H1 (cell line): ENCODE measurements at regions not wholly inside any gene's neighbourhood (a gene's known extent, or its start where the extent isn't known, plus 50 kb on each side); places are given as distances from the start of the nearest gene placed in this dataset.

Experiments used
- CTCF ChIA-PET: fragments of 300-600 bp; sonication (Branson Sonifier 250); formaldehyde crosslinking; loops from one replicate; lab custom pipeline; 2021; ENCODE audit not compliant: partially characterized antibody; lab: Charles Lee
- POLR2A ChIA-PET: fragments of 300-600 bp; sonication (Branson Sonifier 250); formaldehyde crosslinking; loops from one replicate; lab custom pipeline; 2021; ENCODE audit warnings: inconsistent platforms; ENCODE audit not compliant: partially characterized antibody; lab: Charles Lee
- DNase-seq, 2 experiments: peaks; one replicate each; pipeline versions ENCODE4 v3.0.0 to v3.0.0-alpha.2; 2010 to 2022; ENCODE audit warnings: low spot score in 2 of 2, low read depth in 1 of 2, mixed read lengths in 1 of 2
- FAIRE-seq: peaks from 2 replicates; lab custom pipeline; 2011; peaks lifted over from hg19 to GRCh38; lab: Jason Lieb, UNC
- H2AFZ ChIP-seq: 2 replicates; pipeline ENCODE4 v1.8.1; 2012; ENCODE audit warnings: low read length, inconsistent platforms
- H2AK5ac ChIP-seq: 2 replicates; pipeline ENCODE4 v1.6.1; 2013; ENCODE audit warnings: low read depth, low read length
- H2BK120ac ChIP-seq: replicated peaks from 2 replicates; pipeline ENCODE3; 2013; ENCODE audit warnings: low read depth, low read length, inconsistent platforms
- H2BK12ac ChIP-seq: 2 replicates; pipeline ENCODE4 v1.6.1; 2013; ENCODE audit warnings: low read depth, low read length
- H2BK15ac ChIP-seq: 2 replicates; pipeline ENCODE4 v1.6.1; 2013; ENCODE audit warnings: low read length
- H2BK20ac ChIP-seq: 2 replicates; pipeline ENCODE4 v1.6.1; 2013; ENCODE audit warnings: low read length
- H2BK5ac ChIP-seq: 2 replicates; pipeline ENCODE4 v1.6.1; 2013; ENCODE audit warnings: low read depth, low read length
- H3K14ac ChIP-seq: 2 replicates; pipeline ENCODE4 v1.6.1; 2013; ENCODE audit warnings: inconsistent platforms; ENCODE audit not compliant: insufficient read length
- H3K18ac ChIP-seq: 2 replicates; pipeline ENCODE4 v1.6.1; 2013; ENCODE audit warnings: low read length; ENCODE audit errors: extremely low read depth
- H3K23ac ChIP-seq: 2 replicates; pipeline ENCODE4 v1.6.1; 2013; ENCODE audit warnings: inconsistent platforms; ENCODE audit not compliant: insufficient read length
- H3K23me2 ChIP-seq: 2 replicates; pipeline ENCODE4 v1.6.1; 2013; ENCODE audit warnings: low read depth, low read length
- H3K27ac ChIP-seq: 2 replicates; pipeline ENCODE4 v1.6.1; 2011; ENCODE audit warnings: low read depth, low read length, inconsistent platforms
- H3K27me3 ChIP-seq, 4 experiments: replicated peaks in 1 of 4; 1 replicate in 1 of 4; 2 replicates in 3 of 4; pipeline versions ENCODE4 v1.6.1 to v1.8.1; 2011 to 2013; ENCODE audit warnings: low read length in 3 of 4, mild to moderate bottlenecking in 3 of 4, inconsistent platforms in 2 of 4, mixed read lengths in 2 of 4, moderate library complexity in 1 of 4; ENCODE audit not compliant: control insufficient read depth in 3 of 4, insufficient read depth in 3 of 4; ENCODE audit errors: extremely low read depth in 1 of 4
- H3K36me3 ChIP-seq, 4 experiments: 2 replicates each; pipeline versions ENCODE4 v1.6.1 to v1.8.1; 2011 to 2013; ENCODE audit warnings: mild to moderate bottlenecking in 4 of 4, low read length in 3 of 4, moderate library complexity in 2 of 4, control low read depth in 1 of 4, inconsistent platforms in 1 of 4; ENCODE audit not compliant: insufficient read depth in 4 of 4, control insufficient read depth in 2 of 4
- H3K4ac ChIP-seq: replicated peaks from 2 replicates; pipeline ENCODE3; 2013; ENCODE audit warnings: low read length, low read depth, mixed read lengths, inconsistent platforms; ENCODE audit not compliant: insufficient read length
- H3K4me1 ChIP-seq, 4 experiments: replicated peaks in 1 of 4; 1 replicate in 1 of 4; 2 replicates in 3 of 4; pipeline versions ENCODE4 v1.6.1 to v1.8.1; 2011 to 2013; ENCODE audit warnings: low read length in 3 of 4, inconsistent platforms in 2 of 4, mixed read lengths in 1 of 4; ENCODE audit not compliant: insufficient read depth in 4 of 4, control insufficient read depth in 3 of 4
- H3K4me2 ChIP-seq, 2 experiments: 2 replicates each; pipeline versions ENCODE4 v1.6.1 to v1.8.1; 2011 to 2013; ENCODE audit warnings: low read depth in 2 of 2, low read length in 2 of 2, control low read depth in 1 of 2, inconsistent platforms in 1 of 2, mild to moderate bottlenecking in 1 of 2; ENCODE audit not compliant: insufficient read depth in 1 of 2
- H3K4me3 ChIP-seq, 4 experiments: fragments of 200-600, 300-600 bp in 1 of 4; sonication (generic), shearing (Covaris generic), sonication (Bioruptor Twin) in 1 of 4; 2 replicates each; pipeline versions ENCODE4 v1.5.1 to v1.8.1; 2011 to 2016; ENCODE audit warnings: low read length in 4 of 4, low read depth in 3 of 4, control low read depth in 2 of 4, inconsistent platforms in 2 of 4, mild to moderate bottlenecking in 2 of 4, mixed read lengths in 1 of 4, moderate library complexity in 1 of 4; ENCODE audit not compliant: insufficient read depth in 2 of 4; ENCODE audit errors: extremely low read depth in 1 of 4
- H3K56ac ChIP-seq: replicated peaks from 2 replicates; pipeline ENCODE3; 2013; ENCODE audit warnings: low read depth, mild to moderate bottlenecking, mixed read lengths, low read length, inconsistent platforms; ENCODE audit not compliant: insufficient read length
- H3K79me1 ChIP-seq: 2 replicates; pipeline ENCODE4 v1.6.1; 2013; ENCODE audit warnings: low read depth, low read length, control low read depth
- H3K79me2 ChIP-seq, 2 experiments: 2 replicates each; pipeline versions ENCODE4 v1.6.1 to v1.8.1; 2012 to 2013; ENCODE audit warnings: low read length in 2 of 2, mild to moderate bottlenecking in 2 of 2, inconsistent platforms in 1 of 2; ENCODE audit not compliant: insufficient read depth in 2 of 2, control insufficient read depth in 1 of 2
- H3K9ac ChIP-seq, 4 experiments: replicated peaks in 1 of 4; 1 replicate in 1 of 4; 2 replicates in 3 of 4; pipeline versions ENCODE4 v1.6.1 to v1.8.1; 2011 to 2013; ENCODE audit warnings: low read depth in 3 of 4, low read length in 3 of 4, control low read depth in 2 of 4, mild to moderate bottlenecking in 2 of 4, moderate library complexity in 2 of 4, inconsistent platforms in 1 of 4; ENCODE audit errors: extremely low read depth in 1 of 4
- H3K9me3 ChIP-seq, 2 experiments: 2 replicates each; pipeline versions ENCODE4 v1.6.1 to v1.8.1; 2012 to 2013; ENCODE audit warnings: mild to moderate bottlenecking in 2 of 2, moderate library complexity in 2 of 2, control low read depth in 1 of 2, inconsistent platforms in 1 of 2, low read depth in 1 of 2, low read length in 1 of 2, mixed read lengths in 1 of 2; ENCODE audit not compliant: insufficient read depth in 2 of 2
- H4K20me1 ChIP-seq, 2 experiments: replicated peaks in 1 of 2; 2 replicates each; pipeline versions ENCODE3 to v1.8.1; 2011 to 2013; ENCODE audit warnings: inconsistent platforms in 2 of 2, low read length in 2 of 2, mild to moderate bottlenecking in 1 of 2; ENCODE audit not compliant: insufficient read depth in 2 of 2, control insufficient read depth in 1 of 2
- H4K5ac ChIP-seq: 2 replicates; pipeline ENCODE4 v1.6.1; 2013; ENCODE audit warnings: low read length, low read depth, mixed read lengths, inconsistent platforms; ENCODE audit not compliant: insufficient read length
- H4K8ac ChIP-seq: 2 replicates; pipeline ENCODE4 v1.8.0; 2013; ENCODE audit warnings: mild to moderate bottlenecking, moderate library complexity, low read length, inconsistent platforms; ENCODE audit not compliant: insufficient read depth; ENCODE audit errors: extremely low read depth
- H4K91ac ChIP-seq: replicated peaks from 2 replicates; pipeline ENCODE3; 2013; ENCODE audit warnings: low read length, mixed read lengths, inconsistent platforms; ENCODE audit not compliant: insufficient read length
- SAP30 ChIP-seq: fragments of 300-600 bp; sonication (generic); IDR thresholded peaks from 2 replicates; pipeline ENCODE4 v1.7.1; 2012; ENCODE audit warnings: low read length, moderate library complexity, mild to moderate bottlenecking, inconsistent platforms; ENCODE audit not compliant: insufficient read depth, insufficient replicate concordance
- WGBS, 2 experiments: shearing (Covaris generic) in 1 of 2; methylation state at CpG; one replicate each; pipeline versions ENCODE4 v1.1.6 to v1.1.7; 2013 to 2015; ENCODE audit warnings: low lambda C conversion rate in 2 of 2, mixed read lengths in 2 of 2, inconsistent platforms in 1 of 2, low coverage in 1 of 2, missing lambda C conversion rate in 1 of 2; ENCODE audit not compliant: insufficient replicate concordance in 2 of 2, insufficient coverage in 1 of 2, insufficient read length in 1 of 2; ENCODE audit errors: extremely low coverage in 1 of 2, missing lambda C conversion rate in 1 of 2; 5-methylcytosine and 5-hydroxymethylcytosine counted together

- no peak for DNase-seq
- no peak for TF ChIP-seq SAP30
- TF ChIP-seq, all 59 proteins: peak for 0
- H2BK5ac ChIP-seq: no peak overlapping the region
- peaks cover 3% of the 10 kb centered on the region; the same call in 1 of the 2 replicates for H3K23me2 ChIP-seq
- no peaks in the 10 kb centered on the region for H3K79me1 ChIP-seq
- no peak overlapping the region for H2BK20ac ChIP-seq
- H3K4ac ChIP-seq: no peak overlapping the region
- no peak overlapping the region for H2BK15ac ChIP-seq
- no peaks in the 10 kb centered on the region for H4K20me1 ChIP-seq
- no peaks in the 10 kb centered on the region for H3K36me3 ChIP-seq
- no peak overlapping the region for H3K27ac ChIP-seq
- H3K4me1 ChIP-seq: peaks cover 0 to 2% (median 0%) of the 10 kb centered on the region in 4 experiments; a peak in 1 of 7 replicates
- no peaks in the 10 kb centered on the region for H3K9me3 ChIP-seq
- no peak overlapping the region for H4K91ac ChIP-seq
- no peak overlapping the region for H3K4me3 ChIP-seq
- H2BK120ac ChIP-seq: no peak overlapping the region
- H2AFZ ChIP-seq: no peak overlapping the region
- H3K23ac ChIP-seq: no peak overlapping the region
- ChIA-PET POLR2A (no interaction called here), CTCF (no interaction called here)
- H3K27me3 ChIP-seq: no peaks in the 10 kb centered on the region; a peak in 2 of 7 replicates
- no peaks in the 10 kb centered on the region for H3K79me2 ChIP-seq
- H2AK5ac ChIP-seq: no peak overlapping the region
- no peak overlapping the region for H2BK12ac ChIP-seq
- H3K18ac ChIP-seq: no peak overlapping the region
- no peak overlapping the region for H3K4me2 ChIP-seq
- H4K5ac ChIP-seq: no peak overlapping the region
- H3K9ac ChIP-seq: no peak overlapping the region
- no peak overlapping the region for H4K8ac ChIP-seq
- H3K56ac ChIP-seq: no peak overlapping the region
- H3K14ac ChIP-seq: no peak overlapping the region
- FAIRE-seq: no peak
- WGBS, 2 experiments: 89% methylated on average over 3 of the region's 3 CpGs; no CpG with 5 or more reads in 1 of the 2 experiments
Measured at GRCh38 chr10:4648999-4649398, 177.0 kb upstream of the AKR1E2 start.
